IPS-18c (cell line): ENCODE measurements at regions not wholly inside any gene's neighbourhood (a gene's known extent, or its start where the extent isn't known, plus 50 kb on each side); places are given as distances from the start of the nearest gene placed in this dataset.

Experiments
- H3K4me3 ChIP-seq: 2 replicates; pipeline ENCODE4 v1.7.0; 2013; ENCODE audit warnings: low read depth, mild to moderate bottlenecking, low read length, moderate library complexity; ENCODE audit not compliant: insufficient read depth
- H3K9me3 ChIP-seq: one replicate; pipeline ENCODE4 v1.6.1; 2013; ENCODE audit warnings: mild to moderate bottlenecking, low read length, moderate library complexity; ENCODE audit not compliant: control insufficient read depth, insufficient read depth

- H3K4me3 ChIP-seq = no peak overlapping the region
- no peaks in the 10 kb centered on the region for H3K9me3 ChIP-seq
These were observed 213.4 kb downstream of the PRDM2 start for GRCh38 chr1:13913396-13913795.

- H3K9me3 ChIP-seq = no peaks in the 10 kb centered on the region
- H3K4me3 ChIP-seq = no peak overlapping the region
These were observed 216.5 kb downstream of the PRDM2 start for GRCh38 chr1:13916530-13916929.

GRCh38 chr1:13917607-13918006, 217.6 kb downstream of the PRDM2 start:
- no peak overlapping the region for H3K4me3 ChIP-seq
- H3K9me3 ChIP-seq = no peaks in the 10 kb centered on the region

- no peaks in the 10 kb centered on the region for H3K9me3 ChIP-seq
- H3K4me3 ChIP-seq = no peak overlapping the region
These were observed 218.9 kb downstream of the PRDM2 start for GRCh38 chr1:13918862-13919261.

GRCh38 chr1:13921190-13921589, 221.2 kb downstream of the PRDM2 start:
- Histone ChIP-seq H3K4me3 (no peak overlapping the region), H3K9me3 (no peaks in the 10 kb centered on the region)

- H3K4me3 ChIP-seq = no peak overlapping the region
These were observed 222.6 kb downstream of the PRDM2 start for GRCh38 chr1:13922466-13923110.

GRCh38 chr1:13926556-13926955, 226.6 kb downstream of the PRDM2 start:
- H3K4me3 ChIP-seq = no peak overlapping the region

More at GRCh38 chr1:13922466-13923110, 222.6 kb downstream of the PRDM2 start:
- H3K9me3 ChIP-seq = no peaks in the 10 kb centered on the region

GRCh38 chr1:13927736-13928135, 227.7 kb downstream of the PRDM2 start:
- Histone ChIP-seq H3K9me3 (peaks cover 2% of the 10 kb centered on the region), H3K4me3 (no peak overlapping the region)

More at GRCh38 chr1:13926556-13926955, 226.6 kb downstream of the PRDM2 start:
- H3K9me3 ChIP-seq = peaks cover 2% of the 10 kb centered on the region

GRCh38 chr1:13929313-13929712, 229.3 kb downstream of the PRDM2 start:
- H3K4me3 ChIP-seq = no peak overlapping the region
- H3K9me3 ChIP-seq = peaks cover 2% of the 10 kb centered on the region

- Histone ChIP-seq H3K9me3 (peaks cover 2% of the 10 kb centered on the region), H3K4me3 (no peak overlapping the region)
These were observed 230.2 kb downstream of the PRDM2 start for GRCh38 chr1:13930151-13930550.

- Histone ChIP-seq H3K9me3 (peaks cover 3% of the 10 kb centered on the region), H3K4me3 (no peak overlapping the region)
These were observed 231.2 kb downstream of the PRDM2 start for GRCh38 chr1:13931226-13931625.

- H3K4me3 ChIP-seq = no peak overlapping the region
- peaks cover 7% of the 10 kb centered on the region for H3K9me3 ChIP-seq
These were observed 235.3 kb downstream of the PRDM2 start for GRCh38 chr1:13935336-13935735.

GRCh38 chr1:13941315-13941714, 241.3 kb downstream of the PRDM2 start:
- H3K9me3 ChIP-seq = peaks cover 2% of the 10 kb centered on the region
- H3K4me3 ChIP-seq = no peak overlapping the region

GRCh38 chr1:13943055-13943454, 243.1 kb downstream of the PRDM2 start:
- peaks cover 2% of the 10 kb centered on the region for H3K9me3 ChIP-seq
- H3K4me3 ChIP-seq = no peak overlapping the region

GRCh38 chr1:13945856-13946255, 245.9 kb downstream of the PRDM2 start:
- Histone ChIP-seq H3K9me3 (no peaks in the 10 kb centered on the region), H3K4me3 (no peak overlapping the region)

- no peaks in the 10 kb centered on the region for H3K9me3 ChIP-seq
These were observed 247.7 kb downstream of the PRDM2 start for GRCh38 chr1:13947658-13948057.

GRCh38 chr1:13948396-13948795, 248.4 kb downstream of the PRDM2 start:
- Histone ChIP-seq H3K9me3 (no peaks in the 10 kb centered on the region), H3K4me3 (no peak overlapping the region)

More at GRCh38 chr1:13947658-13948057, 247.7 kb downstream of the PRDM2 start:
- H3K4me3 ChIP-seq = no peak overlapping the region

- Histone ChIP-seq H3K9me3 (no peaks in the 10 kb centered on the region), H3K4me3 (no peak overlapping the region)
These were observed 249.0 kb downstream of the PRDM2 start for GRCh38 chr1:13948888-13949391.

- Histone ChIP-seq H3K9me3 (no peaks in the 10 kb centered on the region), H3K4me3 (no peak overlapping the region)
These were observed 249.6 kb downstream of the PRDM2 start for GRCh38 chr1:13949546-13949945.
